Mesothelial cell of epicardium (in vitro differentiated cells): ENCODE measurements at regions not wholly inside any gene's neighbourhood (a gene's known extent, or its start where the extent isn't known, plus 50 kb on each side); places are given as distances from the start of the nearest gene placed in this dataset.

Source experiments
- DNase-seq, 2 experiments: peaks; one replicate each; pipeline ENCODE4 v3.0.0; 2021; ENCODE audit warnings: low spot score in 2 of 2; ENCODE audit not compliant: unreplicated experiment in 2 of 2
- H3K27ac Mint-ChIP-seq: 2 replicates; pipeline ENCODE4 v1.8.0; 2021; ENCODE audit warnings: mixed read lengths
- H3K27me3 Mint-ChIP-seq: 2 replicates; pipeline ENCODE4 v1.8.0; 2021; ENCODE audit warnings: low read depth, mixed read lengths
- H3K36me3 Mint-ChIP-seq: 2 replicates; pipeline ENCODE4 v1.8.0; 2021; ENCODE audit warnings: mixed read lengths
- H3K4me1 Mint-ChIP-seq: 2 replicates; pipeline ENCODE4 v1.8.0; 2021; ENCODE audit warnings: mixed read lengths
- H3K4me3 Mint-ChIP-seq: 2 replicates; pipeline ENCODE4 v1.8.0; 2021; ENCODE audit warnings: mild to moderate bottlenecking, moderate library complexity, mixed read lengths
- H3K9me3 Mint-ChIP-seq: 2 replicates; pipeline ENCODE4 v1.8.0; 2021; ENCODE audit warnings: mixed read lengths
- CTCF ChIP-seq: fragments of 200-600 bp; sonication (generic); IDR thresholded peaks from one replicate; pipeline ENCODE4 v1.5.0; 2021; ENCODE audit warnings: antibody characterized with exemption; ENCODE audit not compliant: unreplicated experiment

- Mint-ChIP-seq H3K36me3 (no peaks in the 10 kb centered on the region), H3K27me3 (no peaks in the 10 kb centered on the region), H3K4me3 (no peak overlapping the region), H3K4me1 (peaks cover 22% of the 10 kb centered on the region), H3K9me3 (peaks cover under 1% of the 10 kb centered on the region), H3K27ac (no peak overlapping the region)
- no peak for DNase-seq
- no peak for TF ChIP-seq CTCF
Observed at GRCh38 chr13:33725340-33725739, 92.6 kb upstream of the RFC3 start.

GRCh38 chr13:33727297-33728083 is 90.5 kb upstream of the RFC3 start:
- Mint-ChIP-seq H3K27me3 (no peaks in the 10 kb centered on the region), H3K36me3 (no peaks in the 10 kb centered on the region), H3K9me3 (no peaks in the 10 kb centered on the region), H3K4me1 (peaks cover 11% of the 10 kb centered on the region), H3K4me3 (no peak overlapping the region), H3K27ac (no peak overlapping the region)
- no peak for TF ChIP-seq CTCF
- DNase-seq = no peak

GRCh38 chr13:33728271-33729037 is 89.5 kb upstream of the RFC3 start:
- H3K36me3 Mint-ChIP-seq = no peaks in the 10 kb centered on the region
- no peaks in the 10 kb centered on the region for H3K27me3 Mint-ChIP-seq
- no peak overlapping the region for H3K27ac Mint-ChIP-seq
- TF ChIP-seq CTCF = no peak
- no peak for DNase-seq
- H3K4me3 Mint-ChIP-seq = no peak overlapping the region
- H3K9me3 Mint-ChIP-seq = no peaks in the 10 kb centered on the region
- peaks cover 4% of the 10 kb centered on the region for H3K4me1 Mint-ChIP-seq

- no peak for TF ChIP-seq CTCF
- Mint-ChIP-seq H3K4me1 (no peaks in the 10 kb centered on the region), H3K27ac (no peak overlapping the region), H3K9me3 (no peaks in the 10 kb centered on the region), H3K36me3 (no peaks in the 10 kb centered on the region), H3K4me3 (no peak overlapping the region), H3K27me3 (no peaks in the 10 kb centered on the region)
- no peak for DNase-seq
Observed at GRCh38 chr13:33730147-33730546, 87.8 kb upstream of the RFC3 start.

GRCh38 chr13:33730619-33731018 is 87.3 kb upstream of the RFC3 start:
- H3K4me1 Mint-ChIP-seq = no peaks in the 10 kb centered on the region
- H3K4me3 Mint-ChIP-seq = no peak overlapping the region
- no peak for TF ChIP-seq CTCF
- H3K27ac Mint-ChIP-seq = no peak overlapping the region
- DNase-seq = no peak
- H3K36me3 Mint-ChIP-seq = no peaks in the 10 kb centered on the region
- H3K27me3 Mint-ChIP-seq = no peaks in the 10 kb centered on the region
- no peaks in the 10 kb centered on the region for H3K9me3 Mint-ChIP-seq
